22Rv1 (cell line): ENCODE measurements at regions not wholly inside any gene's neighbourhood (a gene's known extent, or its start where the extent isn't known, plus 50 kb on each side); places are given as distances from the start of the nearest gene placed in this dataset.

ENCODE experiments used
- CTCF ChIP-seq: fragments of 450-650 bp; IDR thresholded peaks from 2 replicates; pipeline ENCODE4 v1.5.1; 2017; ENCODE audit warnings: mild to moderate bottlenecking
- ZFX ChIP-seq: fragments of 450-650 bp; IDR thresholded peaks from 2 replicates; pipeline ENCODE4 v1.6.1; 2017; ENCODE audit warnings: antibody characterized with exemption, borderline replicate concordance

- TF ChIP-seq CTCF (no peak), ZFX (no peak)
Observed at GRCh38 chr10:3882855-3883254, 97.8 kb upstream of the KLF6 start.
